GM21717 (cell line): ENCODE measurements at regions not wholly inside any gene's neighbourhood (a gene's known extent, or its start where the extent isn't known, plus 50 kb on each side); places are given as distances from the start of the nearest gene placed in this dataset.

ENCODE experiments used
- ATAC-seq: cut with Tn5 transposase; IDR thresholded peaks from one replicate; pipeline ENCODE4 v1.9.1; 2021; ENCODE audit warnings: mild to moderate bottlenecking, moderate library complexity; ENCODE audit not compliant: unreplicated experiment

DNA sequence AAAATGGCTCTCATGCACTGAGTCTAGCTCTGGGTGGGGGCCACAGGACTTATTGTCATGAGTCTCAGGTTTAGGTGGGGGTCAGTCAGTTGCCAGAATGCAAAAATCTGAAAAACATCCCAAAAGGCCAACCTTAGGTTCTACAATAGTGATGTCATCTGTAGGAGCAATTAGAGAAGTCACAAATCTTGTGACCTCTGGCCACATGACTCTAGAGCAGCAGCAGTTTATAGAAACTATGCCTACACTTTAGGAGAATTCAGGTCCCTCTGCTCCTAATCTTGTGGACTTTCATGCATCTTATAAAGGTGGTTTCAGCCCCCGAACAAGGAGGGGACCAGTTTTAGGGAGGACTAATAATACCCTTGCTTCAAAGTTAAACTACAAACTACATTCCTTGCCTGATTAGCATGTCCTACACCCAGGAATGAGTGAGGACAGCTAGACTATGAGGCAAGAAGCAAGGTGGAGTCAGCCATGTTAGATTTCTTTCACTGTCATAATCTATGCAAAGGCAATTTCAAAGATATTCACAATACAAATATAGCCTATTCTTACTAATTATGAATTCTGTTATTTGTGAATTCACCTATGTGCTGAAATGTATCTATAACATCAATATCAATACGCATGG, 123.5 kb upstream of the ADCY1 start:
- ATAC-seq: no peak

DNA sequence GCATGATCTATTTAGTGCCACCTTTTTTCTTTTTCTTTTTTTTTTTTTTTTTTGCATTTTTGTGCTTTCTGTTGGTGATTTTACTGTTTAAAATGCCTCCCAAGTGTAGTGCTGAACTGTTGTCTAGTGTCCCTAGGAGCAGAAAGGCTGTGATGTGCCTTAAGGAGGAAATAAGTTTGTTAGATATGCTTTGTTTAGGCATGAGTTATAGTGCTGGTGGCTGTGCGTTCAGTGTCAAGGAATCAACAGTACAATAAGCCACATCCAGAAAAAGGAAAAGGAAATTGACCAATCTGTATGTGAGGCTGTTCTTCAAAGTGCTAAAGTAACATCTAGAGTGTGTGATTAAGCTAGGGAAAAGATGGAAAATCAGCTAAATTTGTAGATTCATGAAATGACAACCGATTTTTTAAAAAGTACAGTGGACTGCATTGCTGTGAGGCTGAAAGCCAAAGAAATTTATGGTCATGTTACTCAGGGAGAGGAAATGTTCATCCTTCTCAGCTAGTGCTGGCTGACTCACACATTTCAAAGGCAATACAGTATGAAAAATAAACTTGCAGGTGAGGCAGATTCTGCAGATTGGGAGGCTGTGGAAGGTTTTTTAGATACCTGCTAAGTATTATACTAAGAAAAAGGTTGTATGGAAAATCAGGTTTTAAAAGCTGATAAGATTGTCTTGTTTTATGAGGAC, 122.7 kb upstream of the ADCY1 start:
- no peak for ATAC-seq

DNA sequence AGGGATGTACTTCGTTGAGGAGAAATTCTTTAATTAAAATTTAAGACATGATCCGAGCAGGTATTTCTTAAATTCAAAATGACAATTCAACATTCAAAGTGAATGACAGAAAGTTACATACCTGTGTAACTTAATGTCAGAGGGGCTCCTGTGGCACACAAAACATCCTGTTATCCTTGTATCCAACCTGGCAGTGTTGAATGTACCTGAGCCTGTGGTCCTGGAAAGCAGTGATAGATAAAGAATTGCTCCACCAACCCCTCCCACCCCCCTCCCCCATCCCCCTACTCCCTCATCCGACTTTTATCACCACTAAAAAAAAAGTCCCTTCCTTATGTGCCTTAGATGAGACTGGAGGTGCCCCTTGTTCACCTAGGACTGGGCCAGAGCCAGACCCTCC, 119.4 kb upstream of the ADCY1 start:
- no peak for ATAC-seq

DNA sequence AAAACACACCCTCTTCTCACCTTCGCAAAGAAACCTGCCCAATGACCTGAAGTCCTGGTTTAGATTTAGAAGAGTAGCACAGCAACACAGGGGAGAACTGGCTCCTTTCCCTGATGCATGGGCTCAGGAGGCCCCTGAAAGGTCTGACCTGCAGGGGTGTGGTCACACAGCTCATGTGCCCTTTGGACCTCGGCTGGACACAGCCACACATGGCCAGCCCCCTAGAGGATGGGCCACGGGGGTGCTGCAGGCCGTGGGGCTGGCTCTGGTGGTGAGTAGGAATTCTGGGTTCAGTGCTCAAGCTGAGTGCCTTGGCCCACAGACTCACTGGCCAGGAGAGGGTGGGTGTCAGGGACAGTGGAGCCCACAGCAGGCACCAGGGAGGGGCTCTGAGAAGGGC, 118.5 kb upstream of the ADCY1 start:
- ATAC-seq: no peak

DNA sequence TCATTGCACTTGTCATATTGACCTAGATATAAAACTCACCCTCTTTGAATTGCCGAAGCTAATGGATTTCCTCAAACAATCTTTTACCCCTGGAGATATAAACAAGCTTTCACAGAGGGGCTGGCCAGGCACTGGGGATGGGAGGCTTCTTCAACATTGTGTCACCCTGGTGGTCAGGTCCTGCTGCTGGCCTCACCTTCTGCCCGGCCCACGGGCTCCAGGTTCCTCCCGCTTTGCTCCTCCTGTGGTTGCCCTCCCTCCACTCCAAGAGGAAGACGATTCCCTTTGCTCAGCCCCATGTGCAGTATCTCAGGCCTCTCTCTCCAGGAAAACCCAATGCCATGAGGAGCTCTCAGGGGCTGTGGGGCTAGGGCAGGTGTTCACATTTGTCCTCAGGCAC, 118.1 kb upstream of the ADCY1 start:
- no peak for ATAC-seq

DNA sequence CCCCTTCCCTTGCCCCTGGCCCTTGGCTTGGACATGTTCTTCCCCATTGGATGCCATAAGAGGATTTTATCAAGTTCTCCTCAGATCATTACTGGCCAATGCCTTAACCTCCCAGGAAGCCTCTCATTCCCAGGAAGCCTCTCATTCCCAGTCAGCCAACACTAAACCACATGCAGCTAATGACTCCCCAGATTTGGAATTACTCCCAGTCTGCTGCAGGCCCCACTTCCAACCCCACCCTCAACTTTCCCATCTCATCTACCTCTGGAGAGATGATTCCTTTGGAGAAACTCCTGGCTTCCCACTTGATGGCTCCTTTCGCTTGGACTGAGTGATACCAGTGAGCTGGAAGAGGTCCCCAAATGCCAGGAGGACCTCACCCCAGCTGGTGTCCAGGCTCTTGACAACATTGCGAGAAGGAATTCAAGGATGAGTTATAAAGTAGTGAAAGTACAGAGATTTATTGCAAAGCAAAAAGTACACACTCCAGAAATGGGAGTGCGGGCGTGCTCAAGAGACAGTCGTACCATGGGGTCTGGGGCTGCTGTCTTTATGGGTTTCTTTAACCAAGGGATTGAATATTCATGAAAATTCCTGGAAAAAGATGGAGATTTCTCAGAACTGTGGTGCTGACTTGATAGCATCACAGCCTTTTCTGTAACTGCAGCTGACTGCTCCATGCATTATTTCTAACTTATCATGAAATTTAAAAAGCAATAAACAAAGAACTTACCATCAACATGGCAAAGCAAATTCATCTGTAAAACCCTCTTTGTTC, 117.2 kb upstream of the ADCY1 start:
- no peak for ATAC-seq

DNA sequence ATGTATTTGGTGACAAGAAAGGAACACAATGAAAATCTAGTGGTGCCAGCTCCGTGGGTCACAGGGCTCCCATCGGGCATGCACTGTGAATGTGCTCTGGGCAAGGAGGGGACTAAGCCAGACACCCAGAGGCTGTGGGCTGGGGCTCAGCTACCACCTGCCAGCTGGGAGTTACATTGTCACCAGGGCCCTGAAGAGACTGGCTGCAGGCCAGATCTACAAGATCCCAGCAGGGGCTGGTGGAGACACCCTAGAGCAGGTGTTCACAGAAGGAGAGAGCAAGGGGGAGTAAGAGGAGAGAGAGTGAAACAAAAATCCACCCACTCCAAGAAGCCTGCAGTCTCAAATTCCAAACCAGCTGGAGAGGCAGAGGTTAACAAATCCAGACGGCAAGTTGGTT, 116.6 kb upstream of the ADCY1 start:
- ATAC-seq: no peak

DNA sequence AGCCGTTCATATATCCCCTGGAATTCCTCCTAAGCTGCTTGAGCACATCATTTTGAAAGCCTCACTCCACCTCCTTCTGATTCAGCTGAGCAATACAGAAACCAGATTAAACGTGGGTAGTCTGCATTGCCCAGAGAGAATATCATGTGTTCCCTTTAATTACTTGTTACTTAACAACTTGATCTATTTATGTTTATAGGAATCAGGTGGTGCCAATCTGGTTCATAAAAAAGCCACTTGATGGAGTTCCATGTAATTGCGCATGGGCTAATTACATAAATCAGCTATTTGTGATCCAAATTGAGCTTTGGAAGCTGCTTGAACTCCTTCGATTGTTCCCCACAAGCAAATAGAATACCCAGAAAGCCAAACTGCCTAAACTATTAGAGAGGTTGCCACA, 114.7 kb upstream of the ADCY1 start:
- ATAC-seq: no peak

DNA sequence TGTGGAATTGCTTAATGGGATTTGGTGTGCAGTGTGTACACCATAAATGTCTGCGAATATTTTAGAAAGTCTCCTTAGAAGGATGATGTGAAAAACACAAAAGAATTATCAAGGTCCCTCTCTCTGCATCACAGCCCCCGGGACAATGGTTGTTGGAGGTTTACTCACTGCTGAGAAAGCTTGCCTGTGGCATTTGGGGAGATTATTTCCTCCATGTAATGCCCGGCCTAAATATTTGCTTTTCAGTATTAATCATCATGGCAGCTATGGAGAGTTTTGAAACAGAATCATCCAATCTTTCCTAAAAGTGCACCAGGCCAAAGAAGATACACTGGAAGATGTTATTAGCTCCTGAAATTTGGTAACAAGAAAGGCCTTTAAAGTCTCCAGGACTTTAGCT, 113.8 kb upstream of the ADCY1 start:
- ATAC-seq: no peak

DNA sequence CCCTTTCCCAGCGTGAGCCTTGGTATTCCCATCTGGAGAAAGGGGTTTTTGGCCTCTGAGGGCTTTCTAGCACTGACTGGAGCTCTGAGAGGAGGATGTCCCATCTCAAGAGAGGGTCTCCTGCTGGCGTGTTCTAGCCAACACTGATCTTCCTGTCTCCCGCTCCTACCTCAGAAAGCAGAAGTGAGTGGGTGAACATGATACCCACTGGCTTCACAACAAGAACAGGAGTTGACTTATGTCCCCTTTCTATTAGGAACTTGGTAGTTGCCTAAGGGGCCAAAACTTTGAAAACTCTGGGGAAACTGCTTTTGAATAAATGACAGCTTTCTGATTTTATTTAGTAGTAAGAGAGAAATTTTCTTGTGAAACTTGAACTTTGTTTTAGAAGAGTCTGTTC, 113.1 kb upstream of the ADCY1 start:
- ATAC-seq: no peak

DNA sequence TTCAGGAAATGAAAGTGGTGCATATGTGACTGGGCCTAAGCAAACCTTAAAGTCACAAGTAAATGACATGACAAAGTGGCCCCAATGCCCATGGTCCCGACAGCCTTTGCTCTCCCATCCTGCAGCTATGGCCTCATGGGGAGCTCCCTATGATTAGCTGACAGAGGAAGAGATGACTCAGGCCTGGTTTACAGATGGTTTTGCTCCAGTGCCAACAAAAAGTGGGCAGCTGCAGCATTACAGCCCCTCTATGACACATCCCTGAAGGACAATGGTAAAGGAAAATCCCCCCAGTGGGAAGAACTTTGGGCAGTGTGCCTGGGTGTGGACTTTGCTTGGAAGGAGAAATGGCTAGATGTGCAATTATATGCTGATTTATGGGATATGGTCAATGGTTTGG, 105.1 kb upstream of the ADCY1 start:
- no peak for ATAC-seq

DNA sequence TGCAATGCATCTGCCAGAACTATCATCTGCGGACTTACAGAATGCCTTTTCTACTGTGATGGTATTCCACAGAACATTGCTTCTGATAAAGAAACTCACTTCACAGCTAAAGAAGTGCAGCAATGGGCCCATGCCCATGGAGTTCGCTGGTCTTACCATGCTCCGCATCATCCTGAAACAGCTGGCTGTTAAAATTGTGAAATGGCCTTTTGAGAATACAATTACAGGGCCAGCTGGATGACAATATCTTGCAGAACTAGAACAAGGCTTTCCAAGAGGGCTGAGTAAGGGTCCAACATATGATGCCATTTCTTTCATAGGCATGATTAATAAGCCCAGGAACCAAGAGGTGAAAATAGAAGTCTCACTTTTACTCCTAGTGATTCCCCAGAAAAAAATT, 104.1 kb upstream of the ADCY1 start:
- ATAC-seq: no peak

DNA sequence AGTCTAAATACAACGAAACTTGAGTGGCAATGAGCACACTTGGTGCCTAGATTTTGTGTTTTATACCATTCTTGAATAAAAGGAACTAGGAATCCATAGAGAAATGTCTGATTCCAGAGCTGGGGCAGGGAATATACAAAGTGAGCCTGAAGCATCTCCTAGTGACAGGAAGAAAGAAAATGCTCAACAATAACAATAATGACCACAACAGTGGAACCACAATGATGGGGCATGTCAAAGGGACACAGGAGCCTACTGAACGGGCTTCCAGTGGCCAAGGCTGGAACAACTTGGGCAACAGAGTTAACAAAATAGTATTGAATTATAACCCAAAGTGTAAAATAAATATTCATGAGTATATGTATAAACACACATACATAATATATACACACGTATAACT, 94.4 kb upstream of the ADCY1 start:
- ATAC-seq: no peak

DNA sequence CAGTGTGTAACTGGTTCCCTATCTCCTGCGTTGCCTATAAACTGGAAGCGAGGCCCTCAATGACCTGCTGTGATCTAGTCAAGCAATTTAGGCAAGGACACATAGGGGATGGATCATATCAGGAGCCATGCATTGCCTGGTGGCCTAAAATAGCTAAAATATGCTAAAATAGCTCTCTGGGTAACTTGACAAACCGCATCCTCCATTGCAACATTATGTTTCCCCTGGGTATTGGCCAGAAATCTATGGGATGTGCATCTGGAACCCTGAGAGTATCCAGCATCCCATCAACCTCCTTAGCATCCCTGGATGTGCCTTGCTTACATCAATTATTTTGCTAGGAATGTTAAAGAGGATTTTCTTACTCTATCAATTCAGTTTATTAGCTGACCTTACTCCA, 91.7 kb upstream of the ADCY1 start:
- no peak for ATAC-seq

DNA sequence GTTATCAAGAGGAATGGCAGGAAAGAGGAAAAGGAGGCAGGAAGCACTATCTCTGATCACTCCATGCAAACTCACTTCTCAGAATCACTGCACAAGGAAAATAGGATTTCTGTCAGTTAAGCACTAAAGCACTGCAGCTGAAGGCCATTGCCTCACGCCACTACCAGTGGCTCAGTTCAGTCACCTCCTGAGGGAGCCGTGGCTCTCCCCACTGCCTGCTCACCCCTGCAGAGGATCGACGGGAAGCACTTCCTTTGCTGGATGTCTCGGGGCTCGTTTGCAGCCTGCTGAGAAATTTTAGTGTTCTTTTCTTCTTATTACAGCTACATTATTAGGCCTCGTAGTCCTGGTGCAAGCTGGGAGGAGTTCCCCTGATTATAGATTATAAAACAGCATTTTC, 90.1 kb upstream of the ADCY1 start:
- ATAC-seq: no peak

DNA sequence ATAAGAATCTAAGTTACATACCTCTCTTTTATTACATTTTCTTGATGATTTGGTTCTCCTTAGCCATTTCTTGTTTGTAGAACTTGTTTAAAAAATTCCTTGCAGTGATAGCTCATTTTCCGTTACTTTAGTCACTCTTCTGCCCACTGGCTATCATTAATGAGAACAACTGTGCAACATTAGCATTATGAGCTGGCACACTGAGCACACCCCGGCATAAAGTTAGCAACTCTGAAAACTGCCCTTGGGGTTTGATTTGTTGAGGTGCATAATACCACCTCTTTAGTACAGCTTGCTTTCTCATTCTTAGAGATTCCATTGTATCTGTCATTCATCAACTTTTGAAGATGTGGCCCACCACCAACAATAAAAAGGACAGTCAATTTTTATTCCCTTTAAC, 87.6 kb upstream of the ADCY1 start:
- no peak for ATAC-seq

DNA sequence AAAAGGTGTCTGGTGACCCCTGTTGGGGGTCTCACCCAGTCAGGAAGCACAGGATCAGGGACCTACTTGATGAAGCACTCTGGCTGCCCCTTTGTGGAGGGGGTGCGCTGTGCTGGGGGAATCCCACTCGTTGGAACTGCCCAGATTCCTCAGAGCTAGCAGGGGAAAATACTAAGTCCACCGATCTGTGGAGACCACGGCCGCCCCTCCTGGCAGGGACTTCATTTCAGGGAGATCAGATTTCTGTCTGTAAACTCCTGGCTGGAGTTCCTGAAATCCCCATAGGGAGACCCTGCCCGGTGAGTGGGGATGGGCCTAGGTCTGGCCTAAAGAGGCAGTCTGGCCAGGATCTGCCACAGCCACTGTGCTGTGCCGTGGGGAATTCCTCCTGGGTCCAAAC, 79.3 kb upstream of the ADCY1 start:
- no peak for ATAC-seq

DNA sequence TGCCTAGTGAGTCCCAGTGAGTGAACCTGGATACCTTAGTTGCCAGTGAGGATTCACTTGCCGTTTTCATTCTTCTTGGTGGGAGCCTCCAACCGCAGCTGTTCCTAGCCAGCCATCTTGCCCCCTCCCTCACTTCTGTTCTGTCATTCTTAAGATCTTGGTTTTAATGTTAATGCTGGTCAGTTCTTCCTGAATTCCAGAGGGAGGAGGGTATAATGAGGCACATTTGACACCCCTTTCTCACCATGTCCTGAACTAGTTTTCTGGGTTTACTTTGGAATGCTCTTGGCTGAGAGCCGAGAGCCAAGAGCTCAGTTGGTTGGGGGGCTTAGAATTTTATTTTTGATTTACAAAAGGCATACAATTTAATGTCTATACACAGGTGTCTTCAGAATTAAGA, 78.5 kb upstream of the ADCY1 start:
- ATAC-seq: no peak

DNA sequence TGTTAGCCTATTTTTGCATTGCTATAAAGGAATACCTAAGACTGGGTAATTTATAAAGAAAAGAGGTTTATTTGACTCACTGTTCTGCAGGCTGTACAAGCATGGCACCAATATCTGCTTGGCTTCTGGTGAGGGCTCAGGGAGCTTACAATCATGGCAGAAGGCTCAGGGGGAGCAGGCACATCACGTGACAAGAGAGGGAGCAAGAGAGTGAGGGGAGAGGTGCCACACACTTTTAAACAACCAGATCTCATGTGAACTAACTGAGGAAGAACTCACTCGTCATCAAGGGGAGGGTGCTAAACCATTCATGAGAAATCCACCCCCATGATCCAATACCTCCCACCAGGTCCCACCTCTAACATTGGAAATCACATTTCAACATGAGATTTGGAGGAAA, 73.9 kb upstream of the ADCY1 start:
- ATAC-seq: no peak

DNA sequence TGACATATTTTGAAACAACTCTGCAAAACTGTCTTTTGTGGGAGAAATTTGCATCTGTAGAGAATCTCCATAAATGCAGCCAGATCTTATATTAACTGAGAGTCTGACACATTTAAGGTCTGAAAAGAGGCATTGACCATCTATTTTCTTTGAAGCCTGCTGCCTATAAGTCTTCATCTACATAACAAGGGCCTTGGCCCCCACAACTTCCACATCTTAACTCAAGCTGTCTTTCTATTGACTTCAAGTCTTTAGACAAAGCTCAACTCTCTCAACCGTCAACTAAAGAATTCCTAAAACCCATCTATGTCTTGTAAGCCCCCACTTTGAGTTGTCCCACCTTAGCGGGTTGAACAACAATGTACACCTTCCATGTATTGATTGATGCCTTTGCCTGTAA, 72.4 kb upstream of the ADCY1 start:
- no peak for ATAC-seq

DNA sequence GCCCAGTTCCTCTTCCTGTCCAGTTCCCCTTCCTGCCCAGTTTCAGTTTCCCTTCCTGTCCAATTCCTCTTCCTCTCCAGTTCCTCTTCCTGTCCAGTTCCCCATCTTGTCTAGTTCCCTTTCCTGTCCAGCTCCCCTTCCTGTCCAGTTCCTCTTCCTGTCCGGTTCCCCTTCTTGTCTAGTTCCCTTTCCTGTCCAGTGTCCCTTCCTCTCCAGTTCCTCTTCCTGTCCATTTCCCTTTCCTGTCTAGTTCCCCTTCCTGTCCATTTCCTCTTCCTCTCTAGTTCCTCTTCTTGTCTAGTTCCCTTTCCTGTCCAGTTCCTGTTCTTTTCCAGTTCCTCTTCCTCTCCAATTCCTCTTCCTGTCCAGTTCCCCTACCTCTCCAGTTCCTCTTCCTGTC, 68.1 kb upstream of the ADCY1 start:
- ATAC-seq: no peak

DNA sequence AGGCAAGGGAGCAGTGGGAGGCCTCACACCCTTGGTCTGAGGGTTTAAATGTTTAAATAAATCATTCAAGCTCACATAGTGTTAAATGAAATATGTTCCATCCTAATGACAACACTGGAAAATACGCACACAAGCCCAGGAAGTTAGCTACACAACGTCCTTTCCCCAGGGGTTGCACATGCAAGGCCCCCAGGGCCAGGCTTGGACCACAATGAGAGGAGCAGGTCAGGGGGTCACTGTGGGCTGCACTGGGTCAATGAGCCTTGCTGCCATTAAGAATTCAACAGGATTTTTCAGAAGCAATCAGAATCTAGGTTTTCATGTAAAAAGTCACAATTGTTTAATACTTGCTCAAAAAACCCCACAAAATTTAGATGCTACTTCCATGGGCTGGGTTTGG, 64.9 kb upstream of the ADCY1 start:
- ATAC-seq: no peak
